ENCODE measurements at regions not wholly inside any gene's neighbourhood (a gene's known extent, or its start where the extent isn't known, plus 50 kb on each side); places are given as distances from the start of the nearest gene placed in this dataset.

GRCh38 chr22:20653795-20654342 lies 120.0 kb upstream of the SERPIND1 start:
- ChIA-PET CTCF (no interaction called here), POLR2A (no interaction called here)
- H3K4me3 ChIP-seq (ENCODE audit: low read depth, low read length), result no peak overlapping the region
- no peak for TF ChIP-seq CTCF (IDR thresholded peaks at IDR 0.05; ENCODE audit: insufficient read depth, low read length, missing control alignments)
- DNase-seq (ENCODE audit: low read depth, low spot score), result no peak

- no peak overlapping the region for H3K4me3 ChIP-seq (ENCODE audit: low read depth, low read length)
- ChIA-PET POLR2A (no interaction called here), CTCF (no interaction called here)
- DNase-seq (ENCODE audit: low read depth, low spot score), result no peak
- no peak for TF ChIP-seq CTCF (IDR thresholded peaks at IDR 0.05; ENCODE audit: insufficient read depth, low read length, missing control alignments)
Measured at GRCh38 chr22:20654343-20655208, 119.3 kb upstream of the SERPIND1 start.

- POLR2A ChIA-PET, result no interaction called here
- CTCF ChIA-PET, result no interaction called here
- DNase-seq (ENCODE audit: low read depth, low spot score), result no peak
- TF ChIP-seq CTCF (IDR thresholded peaks at IDR 0.05; ENCODE audit: insufficient read depth, low read length, missing control alignments), result no peak
- H3K4me3 ChIP-seq (ENCODE audit: low read depth, low read length), result no peak overlapping the region
Measured at GRCh38 chr22:20655623-20656022, 118.3 kb upstream of the SERPIND1 start.

GRCh38 chr22:20656516-20656901 lies 117.4 kb upstream of the SERPIND1 start:
- CTCF ChIA-PET, result no interaction called here
- POLR2A ChIA-PET, result no interaction called here
- H3K4me3 ChIP-seq (ENCODE audit: low read depth, low read length), result no peak overlapping the region
- no peak for DNase-seq (ENCODE audit: low read depth, low spot score)
- no peak for TF ChIP-seq CTCF (IDR thresholded peaks at IDR 0.05; ENCODE audit: insufficient read depth, low read length, missing control alignments)

GRCh38 chr22:20656902-20657836 lies 116.7 kb upstream of the SERPIND1 start:
- no peak for TF ChIP-seq CTCF (IDR thresholded peaks at IDR 0.05; ENCODE audit: insufficient read depth, low read length, missing control alignments)
- DNase-seq (ENCODE audit: low read depth, low spot score), result no peak
- H3K4me3 ChIP-seq (ENCODE audit: low read depth, low read length), result no peak overlapping the region
- ChIA-PET POLR2A (no interaction called here), CTCF (no interaction called here)
